MM.1S (cell line): ENCODE measurements at regions not wholly inside any gene's neighbourhood (a gene's known extent, or its start where the extent isn't known, plus 50 kb on each side); places are given as distances from the start of the nearest gene placed in this dataset.

Source experiments
- EZH2 ChIP-seq: fragments of 300-600 bp; sonication (generic); optimal IDR thresholded peaks from 2 replicates; pipeline ENCODE3; 2017; ENCODE audit warnings: low read depth, mild to moderate bottlenecking, antibody characterized with exemption, low read length, mixed read lengths
- TF ChIP-seq, protein P1 (sequence below): fragments of 300-600 bp; sonication (generic); IDR thresholded peaks from 2 replicates; pipeline ENCODE4 v1.5.1; 2016; ENCODE audit warnings: antibody characterized with exemption, low read length, mixed read lengths

DNA sequence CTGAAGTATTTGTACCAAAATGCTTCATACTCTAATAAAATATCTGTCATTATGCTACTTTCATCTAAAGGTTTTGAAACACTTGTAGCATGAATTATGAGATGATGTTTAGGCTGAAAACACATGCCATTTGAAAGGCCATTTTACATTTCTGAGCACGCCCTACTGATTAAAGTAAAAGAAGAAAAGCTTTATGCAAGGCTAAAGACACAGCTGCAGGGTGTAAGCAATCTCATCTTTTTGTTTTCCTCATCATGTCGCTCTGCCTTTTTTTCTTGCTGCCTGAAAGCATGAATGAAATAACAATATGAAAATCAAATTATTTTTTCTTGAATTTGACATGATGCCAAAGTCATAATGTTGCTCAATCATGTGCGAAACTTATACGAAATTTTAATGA, 148.6 kb upstream of the ARG1 start:
- TF ChIP-seq, protein P1, sequence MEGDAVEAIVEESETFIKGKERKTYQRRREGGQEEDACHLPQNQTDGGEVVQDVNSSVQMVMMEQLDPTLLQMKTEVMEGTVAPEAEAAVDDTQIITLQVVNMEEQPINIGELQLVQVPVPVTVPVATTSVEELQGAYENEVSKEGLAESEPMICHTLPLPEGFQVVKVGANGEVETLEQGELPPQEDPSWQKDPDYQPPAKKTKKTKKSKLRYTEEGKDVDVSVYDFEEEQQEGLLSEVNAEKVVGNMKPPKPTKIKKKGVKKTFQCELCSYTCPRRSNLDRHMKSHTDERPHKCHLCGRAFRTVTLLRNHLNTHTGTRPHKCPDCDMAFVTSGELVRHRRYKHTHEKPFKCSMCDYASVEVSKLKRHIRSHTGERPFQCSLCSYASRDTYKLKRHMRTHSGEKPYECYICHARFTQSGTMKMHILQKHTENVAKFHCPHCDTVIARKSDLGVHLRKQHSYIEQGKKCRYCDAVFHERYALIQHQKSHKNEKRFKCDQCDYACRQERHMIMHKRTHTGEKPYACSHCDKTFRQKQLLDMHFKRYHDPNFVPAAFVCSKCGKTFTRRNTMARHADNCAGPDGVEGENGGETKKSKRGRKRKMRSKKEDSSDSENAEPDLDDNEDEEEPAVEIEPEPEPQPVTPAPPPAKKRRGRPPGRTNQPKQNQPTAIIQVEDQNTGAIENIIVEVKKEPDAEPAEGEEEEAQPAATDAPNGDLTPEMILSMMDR, result no peak
- no peak for TF ChIP-seq EZH2
